OCI-LY1 (cell line): ENCODE measurements at regions not wholly inside any gene's neighbourhood (a gene's known extent, or its start where the extent isn't known, plus 50 kb on each side); places are given as distances from the start of the nearest gene placed in this dataset.

Experiments
- CTCF ChIP-seq: fragments of 200-600 bp; sonication (generic), shearing (Covaris generic); IDR thresholded peaks from 2 replicates; pipeline ENCODE4 v1.5.1; 2017; ENCODE audit warnings: mild to moderate bottlenecking, antibody characterized with exemption, low read length, moderate library complexity, mixed read lengths
- EZH2 ChIP-seq: fragments of 200-600 bp; sonication (generic), shearing (Covaris generic); IDR thresholded peaks from 2 replicates; pipeline ENCODE4 v1.8.0; 2017; ENCODE audit warnings: borderline replicate concordance, mixed run types, mild to moderate bottlenecking, antibody characterized with exemption, low read length, moderate library complexity, mixed read lengths

GRCh38 chr16:65700596-65700995 lies 578.7 kb upstream of the CDH11 start:
- TF ChIP-seq CTCF (no peak), EZH2 (no peak)
